HS-27A (cell line): ENCODE measurements at regions not wholly inside any gene's neighbourhood (a gene's known extent, or its start where the extent isn't known, plus 50 kb on each side); places are given as distances from the start of the nearest gene placed in this dataset.
"Not testable (repeated sequence)": the region's sequence is repeated elsewhere in the genome, so short reads cannot be mapped to it uniquely, and the experiment has no call there.

Experiments used
- DNase-seq: peaks from one replicate; pipeline ENCODE4 v3.0.0-alpha.2; 2012; ENCODE audit warnings: low read depth, missing footprints

GRCh38 chr17:70446446-70446845, 277.1 kb downstream of the KCNJ2 start:
- no peak for DNase-seq

GRCh38 chr17:70447588-70447987, 278.3 kb downstream of the KCNJ2 start:
- no peak for DNase-seq

- DNase-seq: not testable (repeated sequence)
Observed at GRCh38 chr17:70453075-70453474, 283.7 kb downstream of the KCNJ2 start.

GRCh38 chr17:70454377-70454776, 285.0 kb downstream of the KCNJ2 start:
- no peak for DNase-seq

GRCh38 chr17:70454908-70455307, 285.6 kb downstream of the KCNJ2 start:
- no peak for DNase-seq

GRCh38 chr17:70464995-70465394, 295.7 kb downstream of the KCNJ2 start:
- DNase-seq: no peak

GRCh38 chr17:70468661-70469060, 299.3 kb downstream of the KCNJ2 start:
- DNase-seq: no peak

- no peak for DNase-seq
Observed at GRCh38 chr17:70473049-70473448, 303.7 kb downstream of the KCNJ2 start.

GRCh38 chr17:70476368-70476767, 307.0 kb downstream of the KCNJ2 start:
- no peak for DNase-seq

GRCh38 chr17:70478902-70479301, 309.6 kb downstream of the KCNJ2 start:
- DNase-seq: no peak

GRCh38 chr17:70479779-70480178, 310.4 kb downstream of the KCNJ2 start:
- DNase-seq: no peak

- DNase-seq: no peak
Observed at GRCh38 chr17:70483624-70484023, 314.3 kb downstream of the KCNJ2 start.

GRCh38 chr17:70484050-70484449, 314.7 kb downstream of the KCNJ2 start:
- no peak for DNase-seq

- DNase-seq: no peak
Observed at GRCh38 chr17:70484496-70484895, 315.2 kb downstream of the KCNJ2 start.

GRCh38 chr17:70492368-70492767, 323.0 kb downstream of the KCNJ2 start:
- DNase-seq: no peak

GRCh38 chr17:70493277-70493874, 324.0 kb downstream of the KCNJ2 start:
- DNase-seq: no peak

GRCh38 chr17:70498631-70499030, 329.3 kb downstream of the KCNJ2 start:
- DNase-seq: no peak

- no peak for DNase-seq
Observed at GRCh38 chr17:70499067-70499786, 329.9 kb downstream of the KCNJ2 start.

GRCh38 chr17:70503449-70503848, 334.1 kb downstream of the KCNJ2 start:
- no peak for DNase-seq

GRCh38 chr17:70510288-70510687, 341.0 kb downstream of the KCNJ2 start:
- no peak for DNase-seq

- DNase-seq: no peak
Observed at GRCh38 chr17:70517816-70518215, 348.5 kb downstream of the KCNJ2 start.

GRCh38 chr17:70519300-70519699, 350.0 kb downstream of the KCNJ2 start:
- no peak for DNase-seq

- no peak for DNase-seq
Observed at GRCh38 chr17:70520447-70520846, 351.1 kb downstream of the KCNJ2 start.

GRCh38 chr17:70520956-70521355, 351.6 kb downstream of the KCNJ2 start:
- DNase-seq: no peak
